ENCODE measurements at regions not wholly inside any gene's neighbourhood (a gene's known extent, or its start where the extent isn't known, plus 50 kb on each side); places are given as distances from the start of the nearest gene placed in this dataset.

DNA sequence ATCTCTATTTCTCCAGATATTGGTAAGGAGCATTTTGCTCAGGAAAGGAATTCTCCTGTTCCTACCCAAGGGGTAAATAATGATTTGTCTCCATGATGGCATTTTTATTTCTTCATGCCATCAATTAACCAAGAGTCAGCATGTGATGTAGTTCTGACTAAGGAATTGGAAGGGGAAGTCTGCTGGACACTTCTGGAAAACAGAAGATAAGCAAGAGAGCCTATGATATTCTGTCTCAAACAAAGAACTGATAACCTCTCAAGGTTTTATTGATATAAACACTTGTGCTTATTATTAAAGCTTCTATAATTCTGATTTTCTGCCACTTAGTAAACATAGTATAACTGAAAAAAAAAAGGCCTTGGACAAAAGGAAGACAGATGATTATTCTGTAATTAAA, 673.0 kb upstream of the CHORDC1 start:
- DNase-seq = no peak

DNA sequence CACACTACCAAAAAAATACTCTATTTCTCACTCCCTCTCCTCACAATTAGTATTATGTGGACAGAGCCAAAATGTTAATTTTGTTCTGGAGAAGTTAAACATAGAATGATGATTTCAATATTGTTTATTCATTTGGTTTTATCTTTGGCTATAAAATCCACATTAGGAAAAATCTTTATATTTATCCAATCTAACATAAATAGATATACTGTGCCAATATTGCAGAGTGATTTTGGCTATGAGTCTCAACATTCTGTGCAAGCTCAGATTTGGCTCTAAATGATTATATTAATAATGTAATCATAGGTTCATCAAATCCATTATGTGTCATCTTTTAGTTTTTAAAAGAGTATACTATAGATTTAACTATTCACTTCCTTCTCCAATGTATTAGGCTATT, 667.5 kb upstream of the CHORDC1 start:
- DNase-seq = no peak

DNA sequence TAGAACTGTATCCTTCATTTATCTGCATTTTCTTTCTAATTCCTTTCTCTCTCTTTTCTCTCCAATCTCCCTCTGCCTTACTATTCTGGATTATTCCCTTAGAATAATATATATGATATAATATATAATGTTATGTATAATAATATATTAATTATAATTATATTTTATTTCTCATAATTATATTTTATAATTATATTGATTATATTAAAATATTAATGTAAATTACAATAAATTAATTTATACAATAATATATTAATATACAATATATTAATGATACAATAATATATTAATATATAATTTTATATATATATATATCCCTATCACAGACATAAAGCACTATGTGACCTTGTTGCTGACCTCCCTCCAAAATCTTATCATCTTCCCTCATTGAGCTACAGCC, 661.3 kb upstream of the CHORDC1 start:
- DNase-seq = no peak

DNA sequence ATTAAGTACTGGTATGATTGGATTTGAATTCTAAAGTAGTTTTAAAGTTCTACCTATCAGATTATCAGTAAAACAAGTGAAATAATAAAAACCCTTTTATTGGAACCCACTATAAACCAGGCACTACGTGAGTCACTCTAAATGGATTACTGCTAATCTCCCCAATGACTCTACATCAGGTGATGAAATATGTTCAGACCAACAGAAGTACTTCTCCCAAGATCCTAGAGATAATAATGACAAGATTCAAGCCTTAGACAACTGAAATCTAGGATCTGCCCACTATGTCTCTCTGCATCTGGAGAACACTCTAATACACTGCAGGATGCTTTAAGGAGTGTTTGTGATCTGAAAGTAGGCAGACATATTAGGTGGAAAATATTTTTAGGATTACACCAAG, 652.1 kb upstream of the CHORDC1 start:
- no peak for DNase-seq

DNA sequence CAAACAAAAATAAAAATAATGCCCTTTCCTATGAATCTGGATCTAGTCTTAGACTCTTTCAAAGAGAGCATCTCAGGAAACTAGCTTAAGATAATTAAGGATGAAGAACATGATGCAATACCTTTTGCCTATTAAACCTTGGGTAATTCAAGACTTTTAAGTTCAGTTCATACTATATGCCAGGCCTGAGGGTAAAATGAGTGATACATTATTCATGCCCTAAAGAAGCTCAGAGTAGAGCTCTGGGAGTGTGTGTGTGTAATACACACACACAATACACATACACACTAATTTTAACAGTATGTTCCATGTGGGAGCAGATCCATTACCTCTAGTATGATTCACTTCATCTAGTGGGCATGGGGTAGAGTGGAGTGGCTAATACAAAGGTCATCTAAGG, 651.4 kb upstream of the CHORDC1 start:
- no peak for DNase-seq

DNA sequence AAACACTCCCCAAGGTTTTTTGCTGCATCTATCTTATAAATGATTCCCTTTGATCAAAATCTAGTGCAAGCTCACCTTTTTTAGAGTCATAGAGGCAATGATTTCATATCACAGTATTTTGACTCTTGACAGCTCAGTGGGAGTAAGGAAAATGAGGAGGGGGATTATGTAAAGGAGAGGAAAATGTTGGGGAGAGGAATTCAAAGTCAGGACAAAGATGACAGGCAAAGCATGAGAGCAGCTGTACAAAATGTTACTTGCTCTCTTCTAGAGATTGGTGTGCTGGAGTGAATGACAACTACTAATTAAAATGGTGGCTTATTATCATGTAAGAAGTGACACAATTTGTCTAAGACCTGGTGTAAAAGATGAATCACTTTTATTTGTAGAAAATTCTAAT, 644.6 kb upstream of the CHORDC1 start:
- no peak for DNase-seq

DNA sequence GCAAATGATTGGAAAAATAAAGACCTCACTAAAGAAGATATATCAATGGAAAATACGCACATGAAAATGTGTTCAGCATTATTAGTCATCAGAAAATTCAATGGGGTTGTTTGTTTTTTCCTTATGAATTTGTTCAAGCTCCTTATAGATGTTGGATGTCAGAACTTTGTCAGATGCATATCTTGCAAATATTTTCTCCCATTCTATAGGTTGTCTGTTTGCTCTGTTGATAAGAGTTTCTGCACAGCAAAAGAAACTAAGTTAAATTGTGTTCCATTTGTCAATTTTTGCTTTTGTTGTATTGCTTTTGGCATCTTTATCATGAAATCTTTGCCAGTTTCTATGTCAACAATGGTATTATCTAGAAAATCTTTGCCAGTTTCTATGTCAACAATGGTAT, 633.9 kb upstream of the CHORDC1 start:
- DNase-seq = no peak

DNA sequence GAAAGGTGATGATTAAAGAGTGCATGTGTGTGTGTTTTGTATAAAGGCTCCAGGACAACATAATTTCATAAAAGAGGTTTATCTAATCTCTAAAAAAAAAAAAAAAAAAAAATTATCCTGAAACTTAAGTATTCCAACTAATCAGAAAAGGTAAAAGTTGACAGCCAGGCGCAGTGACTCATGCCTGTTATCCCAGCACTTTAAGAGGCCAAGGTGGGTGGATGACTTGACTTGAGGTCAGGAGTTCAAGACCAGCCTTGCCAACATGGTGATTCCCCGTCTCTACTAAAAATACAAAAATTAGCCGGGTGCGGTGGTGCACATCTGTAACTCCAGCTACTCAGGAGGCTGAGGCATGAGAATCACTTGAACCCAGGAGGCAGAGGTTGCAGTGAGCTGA, 632.7 kb upstream of the CHORDC1 start:
- DNase-seq = no peak

DNA sequence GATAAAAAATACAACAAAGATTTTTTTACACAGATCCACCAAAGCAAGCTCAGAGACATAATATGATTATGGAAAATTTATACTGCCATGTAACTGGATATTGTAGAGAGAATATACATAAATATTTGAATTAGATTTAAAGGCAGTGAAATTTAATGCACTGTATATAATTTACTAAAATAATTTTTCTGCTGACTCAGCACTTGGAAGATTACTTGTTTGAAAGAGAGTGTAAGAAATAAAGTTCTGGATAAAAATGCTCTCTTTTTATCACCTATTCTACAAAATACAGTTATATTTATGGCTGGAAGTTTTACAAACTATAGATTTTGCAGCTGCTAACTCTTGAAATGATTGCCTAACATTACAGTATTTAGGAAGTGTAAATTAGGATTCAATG, 628.3 kb upstream of the CHORDC1 start:
- DNase-seq = no peak

DNA sequence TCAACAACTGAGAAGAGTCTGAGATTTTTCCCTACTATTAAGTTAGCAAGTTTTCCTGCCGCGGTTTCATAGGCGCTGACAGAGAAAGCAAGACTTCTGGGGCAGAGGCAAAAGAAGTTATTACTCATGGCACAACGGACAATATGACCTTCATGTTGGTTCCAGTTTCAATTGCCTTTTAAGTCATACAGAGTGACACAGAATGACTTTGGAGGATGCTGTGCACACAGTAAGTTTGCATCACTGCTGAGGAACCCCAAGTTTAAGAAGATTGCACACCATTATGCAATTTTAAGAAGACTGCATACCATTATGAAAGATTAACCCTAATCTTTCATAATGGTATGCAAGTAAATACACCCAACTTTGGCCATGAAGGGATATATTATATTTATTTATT, 626.5 kb upstream of the CHORDC1 start:
- no peak for DNase-seq

DNA sequence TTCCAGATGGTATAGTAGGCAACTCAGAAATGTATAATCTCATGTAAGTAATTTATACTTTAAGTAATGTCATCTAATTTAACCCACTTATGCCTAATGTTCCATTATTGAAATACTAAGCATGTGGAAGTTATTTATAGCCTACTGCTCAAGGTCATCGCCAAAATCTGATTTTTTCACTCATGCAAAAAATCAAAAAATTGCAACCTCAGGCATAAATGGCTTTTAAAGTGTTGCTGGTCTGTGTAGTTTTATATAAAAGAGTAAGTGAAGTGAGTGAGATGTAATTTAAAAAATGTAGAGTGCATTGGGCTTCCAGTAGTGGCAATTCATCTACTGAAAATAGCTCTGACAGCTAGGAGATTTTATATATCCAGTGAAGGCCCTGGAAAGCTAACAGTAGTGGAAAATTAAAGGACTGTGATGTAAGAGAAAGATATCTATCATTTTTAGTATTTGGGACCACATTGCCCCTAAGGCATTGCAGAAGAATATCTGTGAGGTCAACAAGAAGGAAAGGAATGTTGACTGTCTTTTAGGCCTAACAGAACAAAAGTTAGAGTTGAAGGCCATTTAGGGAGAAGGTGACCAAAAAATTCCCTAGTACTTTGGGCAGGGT, 624.5 kb upstream of the CHORDC1 start:
- DNase-seq = no peak

DNA sequence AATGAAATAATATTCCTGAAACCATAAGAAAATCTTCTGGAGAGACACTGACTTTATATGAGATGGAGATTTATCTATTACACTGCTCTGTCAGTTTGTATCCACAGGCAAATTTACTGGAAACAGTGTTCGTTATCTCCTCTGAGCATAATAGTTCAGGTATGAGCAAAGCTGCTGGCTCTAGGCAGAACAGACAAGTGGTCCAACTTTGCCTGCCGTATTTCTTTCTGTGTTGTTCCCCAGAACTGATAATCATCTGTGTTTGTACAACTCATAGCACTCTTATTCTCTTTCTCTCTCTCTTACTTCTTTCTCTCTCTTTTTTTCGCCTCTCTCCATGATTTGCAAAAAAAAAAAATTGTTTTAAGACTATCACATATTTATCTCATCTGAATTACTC, 623.8 kb upstream of the CHORDC1 start:
- DNase-seq = no peak

DNA sequence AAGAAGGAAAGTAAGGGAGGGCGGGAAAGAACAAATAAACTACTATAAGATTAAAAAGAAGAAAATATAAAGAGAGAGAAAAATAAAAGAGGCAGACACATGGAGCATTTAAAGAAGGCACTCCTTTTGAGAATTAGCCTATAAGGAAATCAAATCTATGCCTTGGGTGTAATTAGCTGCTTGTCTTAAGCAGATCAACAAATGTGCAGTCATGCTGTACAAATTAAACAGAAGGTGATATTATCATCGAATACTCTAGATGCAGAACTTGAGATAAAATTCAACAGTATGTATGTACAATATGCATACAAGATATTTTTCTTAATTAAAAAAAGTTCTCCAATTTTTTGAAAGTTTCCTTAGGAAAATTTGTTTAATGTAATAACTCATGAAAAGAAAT, 623.0 kb upstream of the CHORDC1 start:
- no peak for DNase-seq

DNA sequence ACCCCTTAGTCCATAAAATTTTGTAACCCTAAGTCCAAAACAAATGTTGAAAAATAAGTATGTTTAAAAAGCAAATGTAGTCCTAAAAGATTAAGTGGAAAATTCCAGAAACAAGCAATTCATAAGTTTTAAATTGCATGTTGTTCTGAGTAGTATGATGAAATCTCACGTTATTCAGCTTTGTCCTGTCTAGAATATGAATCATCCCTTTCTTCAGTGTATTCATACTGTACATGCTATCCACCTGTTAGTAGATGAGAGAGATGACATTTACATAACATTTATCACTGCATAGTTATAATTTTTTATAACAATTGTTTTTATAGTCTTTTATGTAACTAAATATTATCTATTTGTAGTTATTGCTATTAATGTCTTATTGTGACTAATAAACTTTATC, 622.3 kb upstream of the CHORDC1 start:
- DNase-seq = no peak

DNA sequence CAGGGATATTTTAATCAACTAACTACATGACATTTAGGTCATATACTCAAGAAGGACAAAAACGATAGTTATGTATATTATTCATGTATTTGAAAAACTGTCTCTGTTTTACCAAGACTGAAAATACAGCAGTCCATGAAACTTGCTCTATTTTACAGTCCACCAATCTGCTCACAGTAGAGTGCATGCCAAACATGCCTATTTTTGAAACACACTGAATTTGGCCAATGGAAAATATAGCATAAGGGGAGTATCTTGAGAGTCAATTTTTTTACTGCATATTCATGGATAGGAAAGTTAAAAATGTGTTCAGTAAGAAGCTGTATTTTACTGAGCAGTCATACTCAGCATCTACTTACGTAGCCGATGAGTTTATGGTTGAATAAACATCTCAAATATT, 621.2 kb upstream of the CHORDC1 start:
- no peak for DNase-seq

DNA sequence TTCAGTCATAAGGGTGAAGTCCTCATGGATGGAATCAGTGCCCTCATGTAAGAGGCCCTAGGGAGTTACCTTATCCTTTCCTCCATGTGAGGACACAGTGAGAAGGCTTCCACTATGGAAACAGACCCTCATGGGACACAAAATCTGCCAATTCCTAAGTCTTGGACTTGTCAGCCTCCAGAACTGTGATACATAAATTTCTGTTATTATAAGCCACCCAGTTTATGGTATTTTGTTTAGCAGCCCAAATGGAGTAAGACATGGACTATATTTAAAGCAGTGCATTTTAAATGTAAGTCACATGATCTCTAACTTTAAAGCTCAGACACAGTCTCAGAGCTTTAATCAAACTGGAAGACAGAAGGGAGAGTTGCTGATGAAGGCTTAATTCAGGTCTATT, 619.8 kb upstream of the CHORDC1 start:
- DNase-seq = no peak

DNA sequence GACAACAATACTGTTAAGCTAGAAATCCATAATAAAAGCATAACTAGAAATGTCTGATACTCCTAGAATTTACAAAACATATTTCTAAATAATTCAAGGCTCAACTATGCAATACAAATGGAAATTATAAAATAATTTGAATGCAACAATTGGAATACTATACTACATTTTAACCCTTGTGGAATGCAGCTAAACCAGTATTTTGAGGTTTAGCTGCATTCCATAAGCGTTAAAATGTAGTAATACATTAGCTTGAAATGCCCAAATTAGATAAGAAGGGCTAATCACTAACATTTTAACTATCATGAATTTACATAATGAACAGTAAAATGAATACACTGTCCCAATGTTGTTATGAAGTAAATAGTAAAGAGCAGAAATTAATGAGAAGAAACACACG, 617.2 kb upstream of the CHORDC1 start:
- no peak for DNase-seq

DNA sequence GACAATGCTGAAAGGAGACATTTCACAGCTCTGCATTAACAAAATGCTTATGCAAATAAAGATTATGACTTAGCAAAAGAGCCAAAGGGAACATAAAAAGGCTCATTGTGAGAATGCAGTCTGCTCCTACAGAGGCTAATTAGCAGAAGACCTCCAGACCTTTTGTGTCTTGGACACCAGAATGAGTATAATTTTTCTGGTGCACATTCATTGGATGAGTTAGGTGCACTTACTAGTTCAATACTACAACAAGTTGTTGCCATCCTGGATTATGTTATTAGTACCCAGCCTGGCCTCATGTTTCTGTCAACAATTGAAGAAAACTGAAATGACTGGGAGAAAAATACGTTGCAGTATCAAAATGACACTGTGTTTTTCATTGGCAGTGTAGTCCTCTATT, 613.2 kb upstream of the CHORDC1 start:
- DNase-seq = no peak

DNA sequence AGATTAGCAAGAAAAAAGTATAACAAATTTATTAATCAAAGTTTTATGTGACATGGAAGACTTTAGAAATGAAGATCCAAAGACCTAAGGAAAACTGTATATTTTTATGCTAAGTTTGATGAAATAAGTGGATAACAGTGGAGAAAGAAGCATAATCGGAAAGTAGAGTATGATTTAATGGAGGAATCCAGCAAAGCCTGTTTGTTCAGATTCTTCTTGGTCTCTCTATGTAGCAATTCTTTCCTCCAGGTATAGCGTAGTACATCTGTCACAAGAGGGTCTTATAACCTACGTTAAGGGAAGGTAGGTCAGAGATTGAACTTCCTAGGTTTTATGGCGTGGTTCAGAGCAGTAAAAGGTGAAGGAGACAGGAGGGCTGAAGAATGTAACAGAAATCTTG, 600.6 kb upstream of the CHORDC1 start:
- no peak for DNase-seq

DNA sequence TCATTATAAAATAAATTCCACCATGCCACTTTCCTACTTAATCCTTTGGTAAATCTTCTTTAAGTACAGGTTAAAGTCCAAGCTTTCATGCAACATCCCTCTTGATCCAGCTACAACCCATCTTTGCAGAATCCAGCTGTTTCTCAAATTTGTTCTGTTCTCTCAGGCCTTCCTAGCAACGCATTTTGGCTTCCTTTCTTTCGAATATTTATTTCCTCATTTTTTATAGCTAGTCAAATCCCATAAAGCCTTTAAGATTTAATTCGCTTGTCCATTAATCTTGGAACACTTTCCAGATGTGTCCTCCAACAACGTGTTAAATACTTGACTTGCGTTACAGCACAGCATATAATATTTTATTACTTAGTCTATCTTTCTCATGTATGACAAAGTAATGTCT, 600.1 kb upstream of the CHORDC1 start:
- no peak for DNase-seq

DNA sequence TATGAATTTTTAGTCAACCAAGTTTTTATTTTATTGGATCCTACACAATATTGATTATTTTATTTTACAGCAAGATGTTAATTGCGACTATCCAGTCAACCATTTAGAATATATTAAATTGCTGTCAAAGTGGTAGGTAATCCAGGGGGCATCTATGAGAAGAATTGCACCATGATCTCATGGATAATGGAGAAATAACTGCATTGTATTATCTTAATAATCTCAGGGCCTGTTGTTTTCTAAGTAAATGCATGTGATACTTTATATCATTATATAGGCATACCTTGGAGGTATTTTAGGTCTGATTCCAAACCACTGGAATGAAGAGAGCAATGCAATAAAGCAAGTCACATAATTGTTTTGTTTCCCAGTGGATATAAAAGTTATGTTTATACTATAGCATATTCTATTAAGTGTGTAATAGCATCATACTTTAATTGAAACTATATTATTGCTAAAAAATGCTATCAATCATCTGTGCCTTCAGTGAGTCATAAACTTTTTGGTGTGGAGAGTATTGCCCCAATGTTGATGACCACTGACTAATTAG, 595.4 kb upstream of the CHORDC1 start:
- no peak for DNase-seq

DNA sequence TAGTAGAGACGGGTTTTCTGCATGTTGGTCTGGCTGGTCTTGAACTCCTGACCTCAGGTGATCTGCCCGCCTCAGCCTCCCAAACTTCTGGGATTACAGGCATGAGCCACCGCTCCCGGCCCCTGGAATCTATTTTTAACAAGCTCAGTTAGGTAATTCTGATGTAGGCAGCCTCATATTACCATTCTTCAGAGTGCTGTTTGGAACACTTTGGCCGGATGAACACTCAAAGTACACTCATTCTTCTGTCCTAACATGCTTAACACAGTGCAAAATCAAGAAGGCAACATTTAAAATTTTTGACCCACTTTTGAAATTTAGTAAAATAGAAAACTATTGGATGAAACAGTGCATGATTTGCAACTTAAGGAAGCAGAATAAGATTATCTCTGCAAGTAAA, 586.7 kb upstream of the CHORDC1 start:
- DNase-seq = no peak

DNA sequence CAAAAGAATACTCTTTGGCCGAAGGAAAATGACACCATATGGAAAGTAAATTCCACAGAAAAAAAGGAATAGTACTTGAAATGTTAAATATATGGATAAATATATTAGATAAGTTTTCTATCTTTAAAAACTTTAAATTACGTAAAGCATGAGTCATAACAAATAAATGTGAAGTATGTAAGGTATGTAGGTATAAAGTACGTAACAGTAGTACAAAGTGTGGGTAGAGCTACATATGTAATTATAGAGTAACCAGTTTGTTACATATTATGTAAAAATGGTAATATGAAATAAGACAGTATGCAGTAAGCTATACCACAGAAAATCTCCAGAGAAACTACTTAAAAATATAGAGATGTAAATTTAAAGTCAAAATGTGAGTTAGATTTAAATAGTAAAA, 582.3 kb upstream of the CHORDC1 start:
- DNase-seq = no peak

DNA sequence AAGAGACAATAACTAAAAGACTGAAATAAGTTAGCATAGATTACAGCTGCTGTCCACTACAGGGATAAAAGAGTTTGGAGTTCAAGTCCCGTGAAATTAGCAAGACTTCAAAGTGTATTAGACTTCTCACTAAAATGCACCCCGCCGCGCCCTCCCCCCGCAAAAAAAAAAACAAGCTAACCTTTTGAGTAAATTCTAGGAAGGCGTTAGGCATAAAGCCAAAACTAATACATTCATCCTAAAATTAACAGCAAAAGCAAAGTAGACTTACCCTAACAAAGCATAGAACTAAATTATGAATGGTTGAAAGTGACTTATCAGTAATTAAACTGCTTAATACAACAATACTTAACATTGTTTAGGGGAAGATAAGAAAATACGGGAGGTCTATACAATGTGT, 581.0 kb upstream of the CHORDC1 start:
- no peak for DNase-seq

DNA sequence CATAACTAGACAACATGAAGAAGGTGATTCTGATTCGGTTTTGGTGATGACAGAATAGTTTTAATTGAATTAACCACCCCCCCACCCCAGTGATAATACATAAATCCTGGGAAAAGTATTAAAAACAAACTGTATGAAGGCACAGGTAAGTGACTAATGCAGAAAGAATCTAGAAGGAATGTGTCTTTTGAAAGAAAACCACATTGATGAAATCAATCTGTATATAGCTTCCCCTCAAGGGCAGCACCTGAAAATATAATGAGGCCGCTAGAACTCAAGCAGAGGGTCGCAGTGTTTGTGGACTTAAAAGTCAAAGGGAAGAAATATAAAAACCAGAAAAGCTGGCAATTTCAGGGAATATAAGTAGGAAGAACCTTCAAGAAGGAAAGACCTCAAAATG, 580.5 kb upstream of the CHORDC1 start:
- DNase-seq = no peak

DNA sequence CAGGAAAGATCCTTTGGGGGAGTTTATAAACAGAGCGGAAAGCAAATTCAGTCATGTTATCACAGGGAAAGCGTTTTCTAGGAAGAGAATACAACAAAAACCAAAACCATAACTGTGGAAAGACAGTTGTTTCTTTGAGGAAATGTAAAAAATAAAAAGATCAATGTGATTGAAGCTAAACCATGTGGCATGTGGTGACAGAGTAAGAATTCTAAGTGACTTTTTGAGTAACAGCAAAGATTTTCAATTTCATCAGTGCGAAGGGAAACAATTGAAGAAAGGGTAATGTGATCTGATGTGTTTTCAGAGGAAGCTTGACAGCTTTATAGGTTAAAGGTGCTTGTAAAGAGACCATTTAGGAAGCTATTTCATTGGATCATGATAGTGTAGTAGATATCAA, 575.9 kb upstream of the CHORDC1 start:
- DNase-seq = no peak
